H9 (cell line): ENCODE measurements at regions not wholly inside any gene's neighbourhood (a gene's known extent, or its start where the extent isn't known, plus 50 kb on each side); places are given as distances from the start of the nearest gene placed in this dataset.

Experiments
- DNase-seq: peaks from one replicate; pipeline ENCODE4 v3.0.0-alpha.2; 2017
- H2AFZ ChIP-seq: one replicate; pipeline ENCODE4 v1.6.1; 2013; ENCODE audit warnings: mild to moderate bottlenecking, low read length, control low read depth, moderate library complexity
- H2AK5ac ChIP-seq: 2 replicates; pipeline ENCODE4 v1.6.1; 2013; ENCODE audit warnings: low read length, control low read depth, mixed read lengths; ENCODE audit not compliant: insufficient read length
- H2BK120ac ChIP-seq: one replicate; pipeline ENCODE4 v1.6.1; 2013; ENCODE audit warnings: low read depth, mild to moderate bottlenecking, low read length, control low read depth, inconsistent platforms; ENCODE audit not compliant: poor library complexity, severe bottlenecking
- H2BK12ac ChIP-seq: 2 replicates; pipeline ENCODE4 v1.6.1; 2013; ENCODE audit warnings: low read length, control low read depth, mixed read lengths, low read depth; ENCODE audit not compliant: insufficient read length
- H2BK15ac ChIP-seq: 2 replicates; pipeline ENCODE4 v1.6.1; 2013; ENCODE audit warnings: low read depth, low read length, control low read depth
- H2BK20ac ChIP-seq: one replicate; pipeline ENCODE4 v1.6.1; 2013; ENCODE audit warnings: low read depth, mild to moderate bottlenecking, low read length, control low read depth, inconsistent platforms; ENCODE audit not compliant: poor library complexity, severe bottlenecking
- H2BK5ac ChIP-seq: 2 replicates; pipeline ENCODE4 v1.6.1; 2013; ENCODE audit warnings: low read length, control low read depth, mixed read lengths; ENCODE audit not compliant: insufficient read length
- H3K14ac ChIP-seq: 2 replicates; pipeline ENCODE4 v1.6.1; 2013; ENCODE audit warnings: low read length, control low read depth; ENCODE audit not compliant: insufficient read depth
- H3K18ac ChIP-seq: 2 replicates; pipeline ENCODE4 v1.6.1; 2013; ENCODE audit warnings: low read depth, mild to moderate bottlenecking, mixed read lengths, low read length, control low read depth; ENCODE audit not compliant: insufficient read length
- H3K23ac ChIP-seq: 2 replicates; pipeline ENCODE4 v1.6.1; 2013; ENCODE audit warnings: low read length, control low read depth, mixed read lengths, low read depth; ENCODE audit not compliant: insufficient read length
- H3K23me2 ChIP-seq: 2 replicates; pipeline ENCODE4 v1.6.1; 2013; ENCODE audit warnings: low read depth, mild to moderate bottlenecking, mixed read lengths, low read length, control low read depth; ENCODE audit not compliant: insufficient read length, poor library complexity, severe bottlenecking
- H3K27ac ChIP-seq: 2 replicates; pipeline ENCODE4 v1.5.1; 2013; ENCODE audit warnings: low read length, control low read depth, mixed read lengths, low read depth; ENCODE audit not compliant: insufficient read length
- H3K27me3 ChIP-seq: 2 replicates; pipeline ENCODE4 v1.6.1; 2013; ENCODE audit warnings: low read length, control low read depth, inconsistent platforms; ENCODE audit not compliant: insufficient read depth
- H3K4ac ChIP-seq: 2 replicates; pipeline ENCODE4 v1.6.1; 2013; ENCODE audit warnings: low read depth, mild to moderate bottlenecking, control low read depth, inconsistent platforms, low read length, moderate library complexity
- H3K4me1 ChIP-seq: 2 replicates; pipeline ENCODE4 v1.6.1; 2013; ENCODE audit warnings: low read length, control low read depth, inconsistent platforms; ENCODE audit not compliant: insufficient read depth
- H3K4me2 ChIP-seq: 2 replicates; pipeline ENCODE4 v1.6.1; 2013; ENCODE audit warnings: low read length, control low read depth, mixed read lengths; ENCODE audit not compliant: insufficient read length, insufficient read depth
- H3K56ac ChIP-seq: 2 replicates; pipeline ENCODE4 v1.6.1; 2013; ENCODE audit warnings: low read depth, mild to moderate bottlenecking, mixed read lengths, low read length, control low read depth; ENCODE audit not compliant: insufficient read length
- H3K79me1 ChIP-seq: 2 replicates; pipeline ENCODE4 v1.6.1; 2013; ENCODE audit warnings: low read depth, mild to moderate bottlenecking, moderate library complexity, low read length, control low read depth, inconsistent platforms; ENCODE audit not compliant: insufficient read depth, poor library complexity, severe bottlenecking
- H3K79me2 ChIP-seq: 2 replicates; pipeline ENCODE4 v1.6.1; 2013; ENCODE audit warnings: low read length, control low read depth, inconsistent platforms; ENCODE audit not compliant: insufficient read depth
- H3K9ac ChIP-seq: 2 replicates; pipeline ENCODE4 v1.6.1; 2013; ENCODE audit warnings: low read length, control low read depth, mixed read lengths; ENCODE audit not compliant: insufficient read length; ENCODE audit errors: extremely low read depth
- H3K9me3 ChIP-seq: one replicate; pipeline ENCODE4 v1.6.1; 2013; ENCODE audit warnings: low read depth, low read length, inconsistent platforms; ENCODE audit not compliant: control insufficient read depth
- H3T11ph ChIP-seq: one replicate; pipeline ENCODE4 v1.6.1; 2013; ENCODE audit warnings: mild to moderate bottlenecking, low read length, control low read depth, inconsistent platforms
- H4K20me1 ChIP-seq: one replicate; pipeline ENCODE4 v1.6.1; 2013; ENCODE audit not compliant: control insufficient read depth, insufficient read length, insufficient read depth
- H4K5ac ChIP-seq: 2 replicates; pipeline ENCODE4 v1.6.1; 2013; ENCODE audit warnings: low read depth, mild to moderate bottlenecking, mixed read lengths, low read length, control low read depth; ENCODE audit not compliant: insufficient read length
- H4K8ac ChIP-seq: replicated peaks from 2 replicates; pipeline ENCODE4 v1.6.1; 2013; ENCODE audit warnings: low read length, control low read depth, mixed read lengths, low read depth; ENCODE audit not compliant: insufficient read length
- H4K91ac ChIP-seq: 2 replicates; pipeline ENCODE4 v1.6.1; 2013; ENCODE audit warnings: low read depth, mild to moderate bottlenecking, moderate library complexity, mixed read lengths, low read length, control low read depth; ENCODE audit not compliant: insufficient read length
- H3K27ac Mint-ChIP-seq, 3 experiments: 2 replicates in 2 of 3; 3 replicates in 1 of 3; pipeline ENCODE4 v1.8.0; 2020 to 2021; ENCODE audit warnings: mixed read lengths in 3 of 3, mild to moderate bottlenecking in 1 of 3, moderate library complexity in 1 of 3
- H3K27me3 Mint-ChIP-seq: 2 replicates; pipeline ENCODE4 v1.8.0; 2021; ENCODE audit warnings: low read depth, mild to moderate bottlenecking, moderate library complexity, mixed read lengths
- H3K36me3 Mint-ChIP-seq, 3 experiments: 2 replicates in 2 of 3; 3 replicates in 1 of 3; pipeline ENCODE4 v1.8.0; 2020 to 2021; ENCODE audit warnings: low read depth in 3 of 3, mixed read lengths in 3 of 3; ENCODE audit not compliant: insufficient read depth in 1 of 3
- H3K4me1 Mint-ChIP-seq, 2 experiments: 2 replicates each; pipeline ENCODE4 v1.8.0; 2020; ENCODE audit warnings: mixed read lengths in 2 of 2
- H3K4me3 Mint-ChIP-seq, 2 experiments: 2 replicates in 1 of 2; 3 replicates in 1 of 2; pipeline ENCODE4 v1.8.0; 2020 to 2021; ENCODE audit warnings: mild to moderate bottlenecking in 2 of 2, mixed read lengths in 2 of 2, moderate library complexity in 1 of 2
- H3K9me3 Mint-ChIP-seq, 2 experiments: 2 replicates in 1 of 2; 3 replicates in 1 of 2; pipeline ENCODE4 v1.8.0; 2020; ENCODE audit warnings: mild to moderate bottlenecking in 2 of 2, mixed read lengths in 2 of 2, moderate library complexity in 1 of 2
- CTCF ChIP-seq: fragments of 200-600 bp; sonication (generic); conservative IDR thresholded peaks from 3 replicates; pipeline ENCODE4 v1.8.0; 2021; ENCODE audit warnings: antibody characterized with exemption, mild to moderate bottlenecking
- WGBS: extraction: QIAGEN DNeasy Blood & Tissue Kit; methylation state at CpG from one replicate; pipeline ENCODE4 v1.1.7; 2013; ENCODE audit warnings: missing lambda C conversion rate, low lambda C conversion rate, mixed read lengths; ENCODE audit not compliant: insufficient read length; ENCODE audit errors: extremely low coverage; 5-methylcytosine and 5-hydroxymethylcytosine counted together

GRCh38 chr18:75134611-75134975 lies 74.3 kb downstream of the PTGR3 start:
- no peaks in the 10 kb centered on the region; the same call in 1 of the 2 replicates for H3K27me3 ChIP-seq
- H4K91ac ChIP-seq: no peak overlapping the region
- no peak overlapping the region for H3K4ac ChIP-seq
- H3K4me2 ChIP-seq: no peak overlapping the region
- Mint-ChIP-seq H3K9me3 (peaks cover 0 to 8% of the 10 kb centered on the region in 2 experiments; a peak in 4 of 5 replicates), H3K4me3 (no peak overlapping the region), H3K27ac (0 out of 7 replicates have a peak overlapping the region, but pooled peaks of 1 of the 3 experiments have one; percentile 13), H3K4me1 (no peaks in the 10 kb centered on the region), H3K27me3 (peaks cover 5% of the 10 kb centered on the region; the same call in 1 of the 2 replicates), H3K36me3 (peaks cover 0 to 1% (median 0%) of the 10 kb centered on the region in 3 experiments; a peak in 2 of 7 replicates)
- no peak overlapping the region for H3K56ac ChIP-seq
- no peak overlapping the region for H3K27ac ChIP-seq
- TF ChIP-seq CTCF: no peak
- no peaks in the 10 kb centered on the region for H3K9me3 ChIP-seq
- no peaks in the 10 kb centered on the region for H3K23me2 ChIP-seq
- H3K9ac ChIP-seq: no peak overlapping the region
- H2AFZ ChIP-seq: no peak overlapping the region
- H3K18ac ChIP-seq: no peak overlapping the region
- no CpG with 5 or more reads among the region's 11 CpGs for WGBS
- H2BK15ac ChIP-seq: no peak overlapping the region
- no peak overlapping the region for H2BK20ac ChIP-seq
- no peaks in the 10 kb centered on the region for H3K79me1 ChIP-seq
- DNase-seq: no peak
- no peaks in the 10 kb centered on the region for H3K4me1 ChIP-seq
- no peak overlapping the region for H3K23ac ChIP-seq
- no peak overlapping the region for H2AK5ac ChIP-seq
- no peaks in the 10 kb centered on the region for H4K20me1 ChIP-seq
- no peak overlapping the region for H4K5ac ChIP-seq
- no peak overlapping the region for H2BK12ac ChIP-seq
- H3K14ac ChIP-seq: no peak overlapping the region
- H4K8ac ChIP-seq: no peak overlapping the region
- no peak overlapping the region for H2BK120ac ChIP-seq
- no peaks in the 10 kb centered on the region for H3K79me2 ChIP-seq
- no peak overlapping the region for H2BK5ac ChIP-seq
- no peak overlapping the region for H3T11ph ChIP-seq
